ENCODE measurements at regions not wholly inside any gene's neighbourhood (a gene's known extent, or its start where the extent isn't known, plus 50 kb on each side); places are given as distances from the start of the nearest gene placed in this dataset.

- no peak overlapping the region for H3K4me3 ChIP-seq (ENCODE audit: low read depth, low read length)
- no peak for TF ChIP-seq CTCF (IDR thresholded peaks at IDR 0.05; ENCODE audit: insufficient read depth, low read depth, low read length)
- DNase-seq (ENCODE audit: low read depth): no peak
These were observed 209.8 kb downstream of the CCER1 start for GRCh38 chr12:90745211-90745610.

- no peak for TF ChIP-seq CTCF (IDR thresholded peaks at IDR 0.05; ENCODE audit: insufficient read depth, low read depth, low read length)
These were observed 213.4 kb downstream of the CCER1 start for GRCh38 chr12:90741611-90742010.

GRCh38 chr12:90729736-90730135 lies 225.2 kb downstream of the CCER1 start:
- DNase-seq (ENCODE audit: low read depth): no peak
- H3K4me3 ChIP-seq (ENCODE audit: low read depth, low read length): no peak overlapping the region
- TF ChIP-seq CTCF (IDR thresholded peaks at IDR 0.05; ENCODE audit: insufficient read depth, low read depth, low read length): no peak

More at GRCh38 chr12:90741611-90742010, 213.4 kb downstream of the CCER1 start:
- no peak overlapping the region for H3K4me3 ChIP-seq (ENCODE audit: low read depth, low read length)
- no peak for DNase-seq (ENCODE audit: low read depth)

- no peak for TF ChIP-seq CTCF (IDR thresholded peaks at IDR 0.05; ENCODE audit: insufficient read depth, low read depth, low read length)
These were observed 242.3 kb downstream of the CCER1 start for GRCh38 chr12:90712671-90713070.

GRCh38 chr12:90710711-90711110 lies 244.3 kb downstream of the CCER1 start:
- no peak for DNase-seq (ENCODE audit: low read depth)
- TF ChIP-seq CTCF (IDR thresholded peaks at IDR 0.05; ENCODE audit: insufficient read depth, low read depth, low read length): no peak
- H3K4me3 ChIP-seq (ENCODE audit: low read depth, low read length): no peak overlapping the region

More at GRCh38 chr12:90712671-90713070, 242.3 kb downstream of the CCER1 start:
- DNase-seq (ENCODE audit: low read depth): no peak
- H3K4me3 ChIP-seq (ENCODE audit: low read depth, low read length): no peak overlapping the region

GRCh38 chr12:90706036-90706435 lies 248.9 kb downstream of the CCER1 start:
- no peak for DNase-seq (ENCODE audit: low read depth)
- H3K4me3 ChIP-seq (ENCODE audit: low read depth, low read length): no peak overlapping the region
- TF ChIP-seq CTCF (IDR thresholded peaks at IDR 0.05; ENCODE audit: insufficient read depth, low read depth, low read length): no peak

- H3K4me3 ChIP-seq (ENCODE audit: low read depth, low read length): no peak overlapping the region
- peak; percentile 5 for DNase-seq (ENCODE audit: low read depth)
- TF ChIP-seq CTCF (IDR thresholded peaks at IDR 0.05; ENCODE audit: insufficient read depth, low read depth, low read length): peak; percentile 46
These were observed 259.6 kb downstream of the CCER1 start for GRCh38 chr12:90695415-90695814.
